Activated gamma-delta T cell (primary cell): ENCODE measurements at regions not wholly inside any gene's neighbourhood (a gene's known extent, or its start where the extent isn't known, plus 50 kb on each side); places are given as distances from the start of the nearest gene placed in this dataset.
"Not testable (repeated sequence)": the region's sequence is repeated elsewhere in the genome, so short reads cannot be mapped to it uniquely, and the experiment has no call there.

Experiments
- DNase-seq: peaks from one replicate; lab custom pipeline; 2025; lab: John Stamatoyannopoulos, UW

GRCh38 chr21:13810559-13810958 lies 201.0 kb downstream of the POTED start:
- DNase-seq: not testable (repeated sequence)

- not testable (repeated sequence) for DNase-seq
Measured at GRCh38 chr21:13806444-13806843, 196.9 kb downstream of the POTED start.

GRCh38 chr21:13802757-13803156 lies 193.2 kb downstream of the POTED start:
- DNase-seq: not testable (repeated sequence)
